ENCODE measurements at regions not wholly inside any gene's neighbourhood (a gene's known extent, or its start where the extent isn't known, plus 50 kb on each side); places are given as distances from the start of the nearest gene placed in this dataset.
A peak's percentile ranks its signal among the peaks of the same experiment; 100 is the strongest.

GRCh38 chr7:131029002-131029401 lies 295.0 kb upstream of the KLF14 start:
- Histone ChIP-seq H3K9me3 (no peaks in the 10 kb centered on the region), H3K4me3 (no peak overlapping the region), H3K4me1 (peaks cover 40 to 76% (median 54%) of the 10 kb centered on the region in 4 donors), H3K27me3 (no peaks in the 10 kb centered on the region), H3K36me3 (no peaks in the 10 kb centered on the region), H3K27ac (no peak overlapping the region)
- ATAC-seq (ENCODE audit: low FRiP score in 2 of 2): no peak
- TF ChIP-seq CTCF (IDR thresholded peaks at IDR 0.05) (no peak), POLR2A (IDR thresholded peaks at IDR 0.05) (no peak), EP300 (IDR thresholded peaks at IDR 0.05) (no peak), POLR2AphosphoS5 (IDR thresholded peaks at IDR 0.05) (no peak)
- no peak for DNase-seq

DNA sequence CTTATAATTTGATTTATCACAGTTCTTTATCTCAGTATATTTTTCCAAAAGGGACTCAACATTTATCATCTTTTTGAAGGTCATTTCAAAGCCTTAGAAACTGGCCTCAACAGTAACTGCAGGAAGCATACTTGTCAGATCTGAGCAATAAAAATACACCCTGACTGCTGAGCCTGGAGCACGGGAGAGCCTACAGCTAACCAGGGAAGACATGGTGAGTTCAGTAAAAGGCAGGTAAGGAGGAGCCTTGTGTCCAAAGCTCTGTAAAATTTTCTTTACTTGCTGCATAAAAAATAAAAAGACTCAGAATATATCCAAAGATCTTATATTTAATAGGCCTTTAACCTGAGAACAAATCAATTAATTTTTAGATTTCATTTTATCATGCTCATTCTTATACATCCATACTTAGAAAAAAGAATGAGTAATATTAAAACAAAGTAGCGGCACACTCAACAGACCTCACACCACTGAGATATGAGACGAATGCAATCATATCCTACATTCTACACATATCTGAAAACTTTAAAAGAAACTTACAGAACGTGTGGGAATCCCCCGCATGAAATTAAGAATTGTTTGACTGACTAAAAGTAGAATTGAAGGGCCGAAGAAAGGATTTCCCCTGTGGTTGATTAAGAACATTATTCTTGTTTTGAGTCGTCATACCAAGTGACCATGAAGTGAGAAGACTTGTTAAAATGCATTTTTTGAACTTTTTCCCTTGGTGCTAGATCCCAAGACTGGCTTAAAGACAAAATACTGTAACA lies 296.4 kb upstream of the MKLN1 start:
- peaks cover 34 to 77% (median 52%) of the 10 kb centered on the region in 4 donors for H3K4me1 ChIP-seq
- 69 to 70% methylated on average over 7 of the region's 7 CpGs for WGBS, 2 donors
- TF ChIP-seq CTCF (IDR thresholded peaks at IDR 0.05) (no peak), POLR2AphosphoS5 (IDR thresholded peaks at IDR 0.05) (no peak), POLR2A (IDR thresholded peaks at IDR 0.05) (no peak), EP300 (IDR thresholded peaks at IDR 0.05) (no peak)

GRCh38 chr7:131032786-131033185 lies 294.9 kb upstream of the MKLN1 start:
- TF ChIP-seq CTCF (IDR thresholded peaks at IDR 0.05) (no peak), POLR2AphosphoS5 (IDR thresholded peaks at IDR 0.05) (no peak), EP300 (IDR thresholded peaks at IDR 0.05) (no peak), POLR2A (IDR thresholded peaks at IDR 0.05) (no peak)
- 90 to 95% methylated on average over 6 of the region's 6 CpGs for WGBS, 2 donors
- Histone ChIP-seq H3K4me1 (peaks cover 19 to 71% (median 40%) of the 10 kb centered on the region in 4 donors), H3K36me3 (no peaks in the 10 kb centered on the region), H3K4me3 (no peak overlapping the region), H3K27ac (no peak overlapping the region), H3K9me3 (no peaks in the 10 kb centered on the region), H3K27me3 (no peaks in the 10 kb centered on the region)
- ATAC-seq (ENCODE audit: low FRiP score in 2 of 2): no peak
- DNase-seq: no peak

More for the DNA sequence above, 296.4 kb upstream of the MKLN1 start:
- DNase-seq (no peak), ATAC-seq (ENCODE audit: low FRiP score in 2 of 2) (no peak)
- Histone ChIP-seq H3K9me3 (no peaks in the 10 kb centered on the region), H3K27ac (no peak overlapping the region), H3K27me3 (no peaks in the 10 kb centered on the region), H3K36me3 (no peaks in the 10 kb centered on the region), H3K4me3 (no peak overlapping the region)

- Histone ChIP-seq H3K4me1 (peaks cover 21 to 72% (median 40%) of the 10 kb centered on the region in 4 donors), H3K27ac (no peak overlapping the region), H3K27me3 (no peaks in the 10 kb centered on the region), H3K36me3 (no peaks in the 10 kb centered on the region), H3K9me3 (no peaks in the 10 kb centered on the region), H3K4me3 (no peak overlapping the region)
- WGBS, 2 donors: 76 to 86% methylated on average over 9 of the region's 9 CpGs
- no peak for TF ChIP-seq CTCF (IDR thresholded peaks at IDR 0.05)
- no peak for TF ChIP-seq POLR2AphosphoS5 (IDR thresholded peaks at IDR 0.05)
- TF ChIP-seq POLR2A (IDR thresholded peaks at IDR 0.05): no peak
- TF ChIP-seq EP300 (IDR thresholded peaks at IDR 0.05): no peak
- ATAC-seq (ENCODE audit: low FRiP score in 2 of 2) (peak in 1 of 2 donors; percentile 30), DNase-seq (peak in 1 of 2 donors; percentile 8)
These were observed 293.4 kb upstream of the MKLN1 start for GRCh38 chr7:131034166-131034881.

Measured in upper lobe of left lung (tissue), 6 donors.